KMS-11 (cell line): ENCODE measurements at regions not wholly inside any gene's neighbourhood (a gene's known extent, or its start where the extent isn't known, plus 50 kb on each side); places are given as distances from the start of the nearest gene placed in this dataset.
"Not testable (repeated sequence)": the region's sequence is repeated elsewhere in the genome, so short reads cannot be mapped to it uniquely, and the experiment has no call there.

Source experiments
- H2AFZ ChIP-seq: fragments of 200-600 bp; sonication (generic); 2 replicates; pipeline ENCODE4 v1.6.1; 2016; ENCODE audit warnings: antibody characterized with exemption, mixed run types, low read depth
- H3K27ac ChIP-seq: fragments of 200-600 bp; sonication (generic); 2 replicates; pipeline ENCODE4 v1.6.1; 2016; ENCODE audit warnings: mild to moderate bottlenecking, mixed run types
- H3K27me3 ChIP-seq: fragments of 200-600 bp; sonication (generic); 2 replicates; pipeline ENCODE4 v1.6.1; 2017; ENCODE audit warnings: mild to moderate bottlenecking, low read depth, mixed run types, moderate library complexity; ENCODE audit not compliant: insufficient read depth
- H3K36me3 ChIP-seq: fragments of 200-600 bp; sonication (generic); 2 replicates; pipeline ENCODE4 v1.6.1; 2017; ENCODE audit warnings: mild to moderate bottlenecking, mixed run types; ENCODE audit not compliant: insufficient read depth
- H3K4me1 ChIP-seq: fragments of 200-600 bp; sonication (generic); 2 replicates; pipeline ENCODE4 v1.6.1; 2016; ENCODE audit warnings: mild to moderate bottlenecking, low read depth, mixed run types; ENCODE audit not compliant: poor library complexity, severe bottlenecking
- H3K4me2 ChIP-seq: fragments of 200-600 bp; sonication (generic); 2 replicates; pipeline ENCODE4 v1.7.0; 2016; ENCODE audit warnings: mild to moderate bottlenecking, mixed run types
- H3K4me3 ChIP-seq: fragments of 200-600 bp; sonication (generic); IDR thresholded peaks from 2 replicates; pipeline ENCODE4 v1.6.1; 2017; ENCODE audit warnings: low read depth, low read length, mixed read lengths; ENCODE audit not compliant: insufficient read depth
- H3K79me2 ChIP-seq: fragments of 200-600 bp; sonication (generic); 2 replicates; pipeline ENCODE4 v1.6.1; 2016; ENCODE audit warnings: low read depth, mixed run types; ENCODE audit not compliant: insufficient read depth
- H3K9ac ChIP-seq: fragments of 200-600 bp; sonication (generic); 2 replicates; pipeline ENCODE4 v1.6.1; 2016; ENCODE audit warnings: mild to moderate bottlenecking, mixed run types
- H4K20me1 ChIP-seq: fragments of 200-600 bp; sonication (generic); 2 replicates; pipeline ENCODE4 v1.6.1; 2016; ENCODE audit warnings: mild to moderate bottlenecking, mixed run types; ENCODE audit not compliant: insufficient read depth
- CTCF ChIP-seq: fragments of 200-600 bp; sonication (generic); conservative IDR thresholded peaks from 2 replicates; pipeline ENCODE4 v1.6.1; 2017; ENCODE audit warnings: low read depth, mild to moderate bottlenecking, antibody characterized with exemption, low read length, moderate library complexity, mixed read lengths

GRCh38 chrX:42290608-42291007 is 367.3 kb upstream of the CASK start:
- H3K4me3 ChIP-seq: no peak overlapping the region
- H2AFZ ChIP-seq: no peak overlapping the region
- H3K4me2 ChIP-seq: no peak overlapping the region
- no peak overlapping the region for H3K27ac ChIP-seq
- H3K27me3 ChIP-seq: no peaks in the 10 kb centered on the region
- TF ChIP-seq CTCF: peak; percentile 54
- H4K20me1 ChIP-seq: no peaks in the 10 kb centered on the region
- no peaks in the 10 kb centered on the region for H3K79me2 ChIP-seq
- H3K36me3 ChIP-seq: no peaks in the 10 kb centered on the region
- H3K9ac ChIP-seq: no peak overlapping the region
- no peaks in the 10 kb centered on the region for H3K4me1 ChIP-seq

GRCh38 chrX:42289492-42290385 is 366.4 kb upstream of the CASK start:
- no peak for TF ChIP-seq CTCF
- H3K27me3 ChIP-seq: no peaks in the 10 kb centered on the region
- no peak overlapping the region for H3K27ac ChIP-seq
- no peak overlapping the region for H3K4me3 ChIP-seq
- no peaks in the 10 kb centered on the region for H3K36me3 ChIP-seq
- H3K4me2 ChIP-seq: no peak overlapping the region
- no peaks in the 10 kb centered on the region for H3K4me1 ChIP-seq
- no peak overlapping the region for H2AFZ ChIP-seq
- H4K20me1 ChIP-seq: no peaks in the 10 kb centered on the region
- H3K79me2 ChIP-seq: no peaks in the 10 kb centered on the region
- no peak overlapping the region for H3K9ac ChIP-seq

- not testable (repeated sequence) for H3K36me3 ChIP-seq, H2AFZ ChIP-seq
Measured at GRCh38 chrX:42285681-42286080, 362.3 kb upstream of the CASK start.

GRCh38 chrX:42276982-42277690 is 353.8 kb upstream of the CASK start:
- no peak overlapping the region for H3K4me3 ChIP-seq
- H3K36me3 ChIP-seq: no peaks in the 10 kb centered on the region
- H3K4me2 ChIP-seq: no peak overlapping the region
- no peak overlapping the region for H3K9ac ChIP-seq
- H3K4me1 ChIP-seq: no peaks in the 10 kb centered on the region
- no peak for TF ChIP-seq CTCF
- H4K20me1 ChIP-seq: no peaks in the 10 kb centered on the region
- H2AFZ ChIP-seq: no peak overlapping the region
- no peaks in the 10 kb centered on the region for H3K27me3 ChIP-seq
- no peaks in the 10 kb centered on the region for H3K79me2 ChIP-seq
- no peak overlapping the region for H3K27ac ChIP-seq

More at GRCh38 chrX:42285681-42286080, 362.3 kb upstream of the CASK start:
- H3K4me1 ChIP-seq, H3K9ac ChIP-seq, H3K4me3 ChIP-seq, H3K4me2 ChIP-seq, H3K27me3 ChIP-seq, H3K79me2 ChIP-seq, H3K27ac ChIP-seq, H4K20me1 ChIP-seq: not testable (repeated sequence)
